HPDE6-E6E7 (cell line): ENCODE measurements at regions not wholly inside any gene's neighbourhood (a gene's known extent, or its start where the extent isn't known, plus 50 kb on each side); places are given as distances from the start of the nearest gene placed in this dataset.

Source experiments
- DNase-seq: peaks from one replicate; pipeline ENCODE4 v3.0.0; 2011; ENCODE audit warnings: missing footprints; ENCODE audit errors: extremely low spot score

GRCh38 chr11:121688860-121689614 is 236.3 kb upstream of the SORL1-AS1 start:
- no peak for DNase-seq

GRCh38 chr11:121688055-121688491 is 235.3 kb upstream of the SORL1-AS1 start:
- no peak for DNase-seq

- DNase-seq, result no peak
Measured at GRCh38 chr11:121683791-121684190, 231.0 kb upstream of the SORL1-AS1 start.
